Lung (tissue), 11 donors: ENCODE measurements at regions not wholly inside any gene's neighbourhood (a gene's known extent, or its start where the extent isn't known, plus 50 kb on each side); places are given as distances from the start of the nearest gene placed in this dataset.

Experiments used
- ATAC-seq: fragments of 200-7000 bp; cut with Tn5 transposase; one replicate; pipeline ENCODE4 v1.9.1; 2020; ENCODE audit warnings: moderate number of reproducible peaks; ENCODE audit not compliant: insufficient read depth, low FRiP score
- DNase-seq, 3 donors: peaks; one replicate each; pipeline ENCODE4 v3.0.0-alpha.2; 2013 to 2017
- H3K27ac ChIP-seq, 2 donors: one replicate each; pipeline ENCODE4 v1.5.1; 2013; ENCODE audit warnings: mild to moderate bottlenecking in 2 of 2, moderate library complexity in 2 of 2, control low read depth in 1 of 2, inconsistent platforms in 1 of 2, low read depth in 1 of 2, low read length in 1 of 2
- H3K27me3 ChIP-seq, 3 donors: one replicate each; pipeline ENCODE4 v1.5.1; 2013; ENCODE audit warnings: low read length in 2 of 3; ENCODE audit not compliant: control insufficient read depth in 3 of 3, insufficient read depth in 3 of 3
- H3K36me3 ChIP-seq, 4 donors: one replicate each; pipeline ENCODE4 v1.5.1; 2013; ENCODE audit warnings: low read length in 4 of 4, mild to moderate bottlenecking in 1 of 4, moderate library complexity in 1 of 4; ENCODE audit not compliant: control insufficient read depth in 4 of 4, insufficient read depth in 4 of 4
- H3K4me1 ChIP-seq, 5 donors: one replicate each; pipeline ENCODE4 v1.5.1; 2013; ENCODE audit warnings: low read length in 5 of 5, mild to moderate bottlenecking in 2 of 5, moderate library complexity in 1 of 5; ENCODE audit not compliant: control insufficient read depth in 5 of 5, insufficient read depth in 5 of 5
- H3K4me3 ChIP-seq: one replicate; pipeline ENCODE4 v1.5.1; 2013; ENCODE audit warnings: mild to moderate bottlenecking, control low read depth, moderate library complexity
- H3K9ac ChIP-seq, 2 donors: one replicate each; pipeline ENCODE4 v1.5.1; 2013; ENCODE audit warnings: low read length in 2 of 2, control low read depth in 1 of 2; ENCODE audit not compliant: insufficient read depth in 1 of 2
- H3K9me3 ChIP-seq, 4 donors: one replicate each; pipeline ENCODE4 v1.5.1; 2013; ENCODE audit warnings: low read length in 3 of 4, mild to moderate bottlenecking in 1 of 4, moderate library complexity in 1 of 4; ENCODE audit not compliant: control insufficient read depth in 4 of 4, insufficient read depth in 3 of 4
- CTCF ChIP-seq: IDR thresholded peaks from 2 replicates; pipeline ENCODE4 v1.5.1; 2012; ENCODE audit warnings: mild to moderate bottlenecking; ENCODE audit errors: control extremely low read depth, extremely low read depth
- WGBS, 2 donors: extraction: QIAGEN DNeasy Blood & Tissue Kit; methylation state at CpG; one replicate each; pipeline ENCODE4 v1.1.7; 2013; 5-methylcytosine and 5-hydroxymethylcytosine counted together
- donor health status: control.
- donor health status: control.
- donor health status: Bipolar disorder and iron deficiency.
- donor health status: healthy.
- donor health status: DM: yes; HTN: yes; CAD: no.

DNA sequence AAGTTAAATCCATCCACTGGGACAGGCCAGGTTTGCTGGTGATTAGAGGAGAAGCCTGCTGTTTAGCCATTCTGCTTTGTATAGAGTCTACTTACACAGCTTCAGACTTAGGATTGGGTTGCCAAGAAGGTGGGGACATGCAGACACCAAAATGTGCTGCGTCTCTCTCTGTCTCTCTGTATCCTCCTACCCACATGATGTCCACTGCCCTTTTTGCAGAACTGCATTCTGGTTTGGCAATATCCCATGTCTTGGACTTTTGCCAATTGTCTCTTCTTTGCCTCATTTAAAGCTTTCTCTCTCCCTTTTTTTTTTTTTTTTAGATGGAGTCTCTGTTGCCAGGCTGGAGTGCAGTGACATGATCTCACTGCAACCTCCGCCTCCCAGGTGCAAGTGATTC is 261.1 kb upstream of the FN1 start:
- TF ChIP-seq CTCF = no peak
- DNase-seq (no peak), ATAC-seq (no peak)
- H3K9ac ChIP-seq = no peak overlapping the region
- no peak overlapping the region for H3K27ac ChIP-seq
- no peaks in the 10 kb centered on the region for H3K9me3 ChIP-seq
- no peaks in the 10 kb centered on the region for H3K27me3 ChIP-seq
- H3K36me3 ChIP-seq = no peaks in the 10 kb centered on the region
- H3K4me1 ChIP-seq = peaks cover 0 to 20% (median 2%) of the 10 kb centered on the region in 5 donors
- H3K4me3 ChIP-seq = no peak overlapping the region
- WGBS, 2 donors = 71 to 86% methylated on average over 2 of the region's 2 CpGs

DNA sequence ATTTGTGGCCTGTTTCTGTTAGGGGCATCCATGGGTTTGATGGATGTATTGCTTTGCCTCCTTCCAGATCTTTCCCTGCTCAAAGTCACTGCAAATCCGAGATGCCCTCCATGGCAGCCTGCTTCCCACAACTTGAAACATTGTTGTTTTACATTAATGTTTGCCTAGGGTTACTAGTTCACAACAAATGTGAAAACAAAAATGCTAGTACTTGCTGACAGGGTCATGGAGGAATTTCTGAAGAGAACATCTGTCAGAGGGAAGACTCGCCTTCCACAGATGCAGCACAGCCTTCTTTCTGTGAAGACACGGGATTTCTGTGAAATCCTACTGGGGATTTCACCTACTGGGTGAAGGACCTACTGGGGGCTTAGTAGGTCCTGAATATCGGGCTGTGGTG is 260.0 kb upstream of the FN1 start:
- TF ChIP-seq CTCF = no peak
- Histone ChIP-seq H3K4me1 (peaks cover 0 to 26% (median 2%) of the 10 kb centered on the region in 5 donors), H3K9ac (no peak overlapping the region), H3K4me3 (no peak overlapping the region), H3K9me3 (no peaks in the 10 kb centered on the region), H3K36me3 (no peaks in the 10 kb centered on the region), H3K27me3 (no peaks in the 10 kb centered on the region), H3K27ac (no peak overlapping the region)
- ATAC-seq = no peak
- 94 to 97% methylated on average over 4 of the region's 4 CpGs for WGBS, 2 donors
- DNase-seq = no peak

GRCh38 chr2:215693999-215694580 is 258.2 kb upstream of the FN1 start:
- ATAC-seq = no peak
- Histone ChIP-seq H3K9me3 (no peaks in the 10 kb centered on the region), H3K9ac (no peak overlapping the region), H3K36me3 (no peaks in the 10 kb centered on the region), H3K4me1 (peaks cover 0 to 15% (median 2%) of the 10 kb centered on the region in 5 donors), H3K27me3 (no peaks in the 10 kb centered on the region), H3K4me3 (no peak overlapping the region), H3K27ac (no peak overlapping the region)
- 52 to 73% methylated on average over 1 of the region's 1 CpG for WGBS, 2 donors
- TF ChIP-seq CTCF = no peak
- DNase-seq = no peak
